ENCODE measurements at regions not wholly inside any gene's neighbourhood (a gene's known extent, or its start where the extent isn't known, plus 50 kb on each side); places are given as distances from the start of the nearest gene placed in this dataset.

DNA sequence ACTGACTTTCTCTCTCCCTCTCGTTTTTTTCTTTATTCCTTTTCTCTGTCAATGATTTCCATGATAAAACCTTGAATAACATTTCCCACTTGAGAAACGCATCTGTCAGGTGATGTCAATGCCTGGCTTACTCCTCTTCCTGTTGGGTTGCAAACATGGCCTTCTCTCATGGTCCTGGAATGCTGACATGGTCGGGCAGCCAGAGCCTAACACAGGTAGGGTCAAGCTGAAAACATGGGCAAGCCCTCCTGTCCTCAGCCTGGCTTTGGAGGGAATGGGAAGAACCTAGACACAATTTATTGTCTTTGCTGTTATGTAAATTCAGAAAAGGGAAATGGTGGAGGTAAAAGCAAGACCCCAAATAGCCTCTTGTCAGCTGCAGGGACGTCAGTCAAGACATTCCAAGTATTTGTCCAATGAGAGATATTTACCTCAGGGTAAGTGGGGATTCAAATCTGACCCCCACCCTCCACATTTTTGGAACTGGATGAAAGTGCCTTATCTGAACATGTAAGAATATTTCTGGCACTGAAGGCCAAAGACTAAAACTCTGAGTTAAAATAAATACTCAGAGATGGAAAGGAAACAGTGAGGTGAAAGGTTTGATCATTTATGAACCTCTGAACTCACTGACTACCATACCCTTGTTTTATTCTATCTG is 473.8 kb downstream of the SPRY1 start:
- TF ChIP-seq, protein P1, sequence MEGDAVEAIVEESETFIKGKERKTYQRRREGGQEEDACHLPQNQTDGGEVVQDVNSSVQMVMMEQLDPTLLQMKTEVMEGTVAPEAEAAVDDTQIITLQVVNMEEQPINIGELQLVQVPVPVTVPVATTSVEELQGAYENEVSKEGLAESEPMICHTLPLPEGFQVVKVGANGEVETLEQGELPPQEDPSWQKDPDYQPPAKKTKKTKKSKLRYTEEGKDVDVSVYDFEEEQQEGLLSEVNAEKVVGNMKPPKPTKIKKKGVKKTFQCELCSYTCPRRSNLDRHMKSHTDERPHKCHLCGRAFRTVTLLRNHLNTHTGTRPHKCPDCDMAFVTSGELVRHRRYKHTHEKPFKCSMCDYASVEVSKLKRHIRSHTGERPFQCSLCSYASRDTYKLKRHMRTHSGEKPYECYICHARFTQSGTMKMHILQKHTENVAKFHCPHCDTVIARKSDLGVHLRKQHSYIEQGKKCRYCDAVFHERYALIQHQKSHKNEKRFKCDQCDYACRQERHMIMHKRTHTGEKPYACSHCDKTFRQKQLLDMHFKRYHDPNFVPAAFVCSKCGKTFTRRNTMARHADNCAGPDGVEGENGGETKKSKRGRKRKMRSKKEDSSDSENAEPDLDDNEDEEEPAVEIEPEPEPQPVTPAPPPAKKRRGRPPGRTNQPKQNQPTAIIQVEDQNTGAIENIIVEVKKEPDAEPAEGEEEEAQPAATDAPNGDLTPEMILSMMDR (IDR thresholded peaks at IDR 0.05; ENCODE audit: insufficient read depth, low read depth, low read length): no peak
- no peaks in the 10 kb centered on the region for H3K36me3 ChIP-seq (ENCODE audit: control insufficient read depth, insufficient read depth, low read length)
- ChIA-PET POLR2A (no interaction called here), CTCF (no interaction called here)
- no peak for DNase-seq (ENCODE audit: low read depth)
- no peak overlapping the region for H3K4me3 ChIP-seq (ENCODE audit: low read depth, low read length)
- H3K27me3 ChIP-seq (ENCODE audit: control insufficient read depth, insufficient read depth, low read length): no peaks in the 10 kb centered on the region

DNA sequence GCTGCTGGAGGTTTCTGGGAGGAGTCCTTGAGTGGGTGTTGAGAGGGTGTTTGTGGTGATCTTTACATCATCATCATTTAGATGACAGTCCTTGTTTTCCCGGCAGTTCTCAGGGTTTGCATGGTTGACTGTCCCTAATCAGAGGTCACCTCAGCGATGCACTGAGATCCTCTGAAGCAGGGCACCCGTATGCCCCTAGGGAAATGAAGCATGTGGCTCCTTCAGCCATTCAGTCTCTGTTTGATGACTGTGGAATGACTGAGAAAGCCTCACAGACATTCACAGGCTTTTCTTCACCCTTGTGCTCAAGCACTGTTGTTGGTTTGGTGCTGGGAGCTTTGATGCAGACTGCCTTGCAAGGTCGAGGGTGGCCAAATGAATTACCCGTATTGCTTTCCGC is 474.7 kb downstream of the SPRY1 start:
- H3K27me3 ChIP-seq (ENCODE audit: control insufficient read depth, insufficient read depth, low read length): no peaks in the 10 kb centered on the region
- H3K4me3 ChIP-seq (ENCODE audit: low read depth, low read length): no peak overlapping the region
- TF ChIP-seq, protein P1 (IDR thresholded peaks at IDR 0.05; ENCODE audit: insufficient read depth, low read depth, low read length): no peak
- H3K36me3 ChIP-seq (ENCODE audit: control insufficient read depth, insufficient read depth, low read length): no peaks in the 10 kb centered on the region
- ChIA-PET CTCF (no interaction called here), POLR2A (no interaction called here)
- DNase-seq (ENCODE audit: low read depth): no peak

DNA sequence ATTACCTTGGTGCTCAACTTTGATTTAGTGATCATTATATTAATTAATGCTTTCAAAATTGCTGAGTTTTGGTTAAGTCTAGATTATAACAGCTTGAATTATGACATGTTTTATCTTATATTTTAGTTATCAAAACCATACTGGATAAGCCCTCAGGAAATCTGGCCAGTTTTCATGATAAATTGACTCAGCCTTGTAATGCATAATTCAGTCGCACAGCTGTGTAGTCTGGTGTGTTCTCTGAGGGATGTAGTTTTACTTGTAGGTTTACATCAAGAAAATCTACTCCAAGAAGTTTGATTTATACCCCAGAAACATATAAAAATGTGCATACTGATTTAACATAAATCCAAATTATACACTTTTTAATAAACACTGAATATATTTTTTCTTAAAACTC is 477.5 kb downstream of the SPRY1 start:
- Histone ChIP-seq H3K27me3 (ENCODE audit: control insufficient read depth, insufficient read depth, low read length) (no peaks in the 10 kb centered on the region), H3K36me3 (ENCODE audit: control insufficient read depth, insufficient read depth, low read length) (no peaks in the 10 kb centered on the region), H3K4me3 (ENCODE audit: low read depth, low read length) (no peak overlapping the region)
- POLR2A ChIA-PET: no interaction called here
- no peak for DNase-seq (ENCODE audit: low read depth)
- CTCF ChIA-PET: no interaction called here
- TF ChIP-seq, protein P1 (IDR thresholded peaks at IDR 0.05; ENCODE audit: insufficient read depth, low read depth, low read length): no peak

DNA sequence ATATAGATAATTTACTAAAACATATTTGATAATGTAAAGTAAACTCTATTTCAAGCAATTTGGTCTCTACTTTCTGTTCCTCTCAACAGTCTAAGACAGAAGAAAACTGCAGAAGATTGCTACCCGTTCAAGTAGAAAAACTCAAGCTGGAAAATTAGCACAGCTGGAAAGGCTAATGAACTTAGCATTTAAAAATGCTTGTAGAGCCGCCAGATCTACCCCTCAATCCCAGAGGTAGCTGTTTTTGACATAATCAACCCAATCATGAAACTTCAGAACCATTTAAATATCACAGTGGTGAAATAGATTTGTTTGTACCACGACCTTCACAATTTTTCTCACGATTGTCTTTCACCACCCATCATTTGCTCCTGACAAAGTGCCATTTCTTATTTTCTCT is 479.5 kb downstream of the SPRY1 start:
- TF ChIP-seq, protein P1 (IDR thresholded peaks at IDR 0.05; ENCODE audit: insufficient read depth, low read depth, low read length): no peak
- DNase-seq (ENCODE audit: low read depth): no peak
- H3K4me3 ChIP-seq (ENCODE audit: low read depth, low read length): no peak overlapping the region
- H3K36me3 ChIP-seq (ENCODE audit: control insufficient read depth, insufficient read depth, low read length): no peaks in the 10 kb centered on the region
- POLR2A ChIA-PET: no interaction called here
- CTCF ChIA-PET: no interaction called here
- H3K27me3 ChIP-seq (ENCODE audit: control insufficient read depth, insufficient read depth, low read length): no peaks in the 10 kb centered on the region

DNA sequence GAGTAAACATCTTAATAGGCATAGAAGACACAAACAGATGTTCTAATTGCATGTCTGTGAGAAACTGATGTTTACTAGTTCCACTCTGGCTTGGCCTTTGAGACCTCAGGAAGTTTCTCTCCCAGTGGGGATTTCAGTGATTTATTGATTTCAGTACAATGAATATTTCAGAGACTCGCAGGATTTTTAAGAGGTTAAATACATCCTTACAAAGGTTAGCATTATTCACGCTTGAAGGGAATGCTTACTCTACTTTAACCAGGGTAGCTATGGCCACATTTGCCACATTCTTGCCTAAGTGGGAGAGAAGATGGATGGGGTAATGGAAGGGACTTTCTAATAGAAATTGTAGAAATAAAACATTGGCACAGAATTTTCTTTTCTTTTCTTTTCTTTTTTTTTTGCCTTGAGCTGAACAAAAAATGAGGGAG is 480.1 kb downstream of the SPRY1 start:
- CTCF ChIA-PET: no interaction called here
- POLR2A ChIA-PET: no interaction called here
- no peaks in the 10 kb centered on the region for H3K36me3 ChIP-seq (ENCODE audit: control insufficient read depth, insufficient read depth, low read length)
- no peak for DNase-seq (ENCODE audit: low read depth)
- H3K27me3 ChIP-seq (ENCODE audit: control insufficient read depth, insufficient read depth, low read length): no peaks in the 10 kb centered on the region
- no peak overlapping the region for H3K4me3 ChIP-seq (ENCODE audit: low read depth, low read length)
- TF ChIP-seq, protein P1 (IDR thresholded peaks at IDR 0.05; ENCODE audit: insufficient read depth, low read depth, low read length): no peak
